OCI-LY7 (cell line): ENCODE measurements at regions not wholly inside any gene's neighbourhood (a gene's known extent, or its start where the extent isn't known, plus 50 kb on each side); places are given as distances from the start of the nearest gene placed in this dataset.

ENCODE experiments used
- EZH2phosphoT487 ChIP-seq: fragments of 200-600 bp; sonication (generic); IDR thresholded peaks from 2 replicates; pipeline ENCODE4 v1.6.1; 2018; ENCODE audit warnings: low read depth, borderline replicate concordance, mild to moderate bottlenecking, mixed run types, antibody characterized with exemption, low read length, moderate library complexity, mixed read lengths
- TF ChIP-seq, protein P1 (sequence below): fragments of 200-600 bp; sonication (generic); conservative IDR thresholded peaks from 2 replicates; pipeline ENCODE4 v1.5.1; 2014; ENCODE audit warnings: mild to moderate bottlenecking, antibody characterized with exemption, low read length, moderate library complexity, mixed read lengths

DNA sequence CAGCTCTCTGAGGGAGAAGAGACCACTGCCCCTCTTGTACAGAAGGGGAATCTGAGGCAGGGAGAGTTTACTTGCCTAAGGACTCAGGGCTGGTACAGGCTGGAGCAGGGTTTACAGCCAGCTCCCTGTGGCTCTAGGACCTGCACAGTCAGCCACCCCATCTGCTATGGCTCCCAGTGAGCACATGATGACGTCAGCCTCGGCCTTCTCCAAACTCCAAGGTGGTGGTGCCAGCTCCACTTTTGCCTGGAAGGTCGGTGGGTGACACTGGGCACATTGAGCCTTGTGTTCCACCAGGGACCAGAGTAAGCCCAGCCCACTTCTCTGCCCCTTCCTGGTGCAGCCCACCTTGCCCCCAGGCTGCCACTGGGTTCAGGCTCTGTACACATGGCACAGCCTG lies 202.2 kb downstream of the ENGASE start:
- TF ChIP-seq, protein P1, sequence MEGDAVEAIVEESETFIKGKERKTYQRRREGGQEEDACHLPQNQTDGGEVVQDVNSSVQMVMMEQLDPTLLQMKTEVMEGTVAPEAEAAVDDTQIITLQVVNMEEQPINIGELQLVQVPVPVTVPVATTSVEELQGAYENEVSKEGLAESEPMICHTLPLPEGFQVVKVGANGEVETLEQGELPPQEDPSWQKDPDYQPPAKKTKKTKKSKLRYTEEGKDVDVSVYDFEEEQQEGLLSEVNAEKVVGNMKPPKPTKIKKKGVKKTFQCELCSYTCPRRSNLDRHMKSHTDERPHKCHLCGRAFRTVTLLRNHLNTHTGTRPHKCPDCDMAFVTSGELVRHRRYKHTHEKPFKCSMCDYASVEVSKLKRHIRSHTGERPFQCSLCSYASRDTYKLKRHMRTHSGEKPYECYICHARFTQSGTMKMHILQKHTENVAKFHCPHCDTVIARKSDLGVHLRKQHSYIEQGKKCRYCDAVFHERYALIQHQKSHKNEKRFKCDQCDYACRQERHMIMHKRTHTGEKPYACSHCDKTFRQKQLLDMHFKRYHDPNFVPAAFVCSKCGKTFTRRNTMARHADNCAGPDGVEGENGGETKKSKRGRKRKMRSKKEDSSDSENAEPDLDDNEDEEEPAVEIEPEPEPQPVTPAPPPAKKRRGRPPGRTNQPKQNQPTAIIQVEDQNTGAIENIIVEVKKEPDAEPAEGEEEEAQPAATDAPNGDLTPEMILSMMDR: no peak
- TF ChIP-seq EZH2phosphoT487: no peak
